HG03460 (cell line): ENCODE measurements at regions not wholly inside any gene's neighbourhood (a gene's known extent, or its start where the extent isn't known, plus 50 kb on each side); places are given as distances from the start of the nearest gene placed in this dataset.

ENCODE experiments used
- ATAC-seq: cut with Tn5 transposase; IDR thresholded peaks from one replicate; pipeline ENCODE4 v1.9.1; 2021; ENCODE audit not compliant: unreplicated experiment

- no peak for ATAC-seq
Measured at GRCh38 chr13:106433066-106433465, 102.4 kb downstream of the EFNB2 start.

GRCh38 chr13:106432636-106433035 lies 102.8 kb downstream of the EFNB2 start:
- ATAC-seq: no peak

- ATAC-seq: no peak
Measured at GRCh38 chr13:106426909-106427308, 108.6 kb downstream of the EFNB2 start.

GRCh38 chr13:106425661-106426060 lies 109.8 kb downstream of the EFNB2 start:
- ATAC-seq: no peak

GRCh38 chr13:106424805-106425204 lies 110.7 kb downstream of the EFNB2 start:
- ATAC-seq: no peak

- no peak for ATAC-seq
Measured at GRCh38 chr13:106423530-106423929, 111.9 kb downstream of the EFNB2 start.

- ATAC-seq: no peak
Measured at GRCh38 chr13:106418556-106418955, 116.9 kb downstream of the EFNB2 start.

- no peak for ATAC-seq
Measured at GRCh38 chr13:106417467-106418110, 117.9 kb downstream of the EFNB2 start.

- ATAC-seq: no peak
Measured at GRCh38 chr13:106416645-106417044, 118.8 kb downstream of the EFNB2 start.

GRCh38 chr13:106415971-106416370 lies 119.5 kb downstream of the EFNB2 start:
- ATAC-seq: no peak

GRCh38 chr13:106415442-106415841 lies 120.0 kb downstream of the EFNB2 start:
- no peak for ATAC-seq

- ATAC-seq: no peak
Measured at GRCh38 chr13:106407338-106407737, 128.1 kb downstream of the EFNB2 start.

GRCh38 chr13:106405731-106406130 lies 129.7 kb downstream of the EFNB2 start:
- ATAC-seq: no peak

- ATAC-seq: no peak
Measured at GRCh38 chr13:106403280-106403679, 132.2 kb downstream of the EFNB2 start.

- ATAC-seq: no peak
Measured at GRCh38 chr13:106402866-106403265, 132.6 kb downstream of the EFNB2 start.

GRCh38 chr13:106401081-106401480 lies 134.4 kb downstream of the EFNB2 start:
- ATAC-seq: no peak

GRCh38 chr13:106400289-106400688 lies 135.2 kb downstream of the EFNB2 start:
- no peak for ATAC-seq

- ATAC-seq: no peak
Measured at GRCh38 chr13:106398289-106398688, 137.2 kb downstream of the EFNB2 start.

GRCh38 chr13:106393776-106394175 lies 141.7 kb downstream of the EFNB2 start:
- no peak for ATAC-seq

GRCh38 chr13:106391681-106392080 lies 143.8 kb downstream of the EFNB2 start:
- ATAC-seq: no peak

GRCh38 chr13:106391271-106391670 lies 144.2 kb downstream of the EFNB2 start:
- no peak for ATAC-seq

- no peak for ATAC-seq
Measured at GRCh38 chr13:106390367-106390766, 145.1 kb downstream of the EFNB2 start.

- no peak for ATAC-seq
Measured at GRCh38 chr13:106385654-106386053, 149.8 kb downstream of the EFNB2 start.
